CD4-positive, alpha-beta T cell treated with Interleukin-17A for 4 hours (primary cell): ENCODE measurements at regions not wholly inside any gene's neighbourhood (a gene's known extent, or its start where the extent isn't known, plus 50 kb on each side); places are given as distances from the start of the nearest gene placed in this dataset.

Experiments
- DNase-seq: peaks from one replicate; pipeline ENCODE4 v3.0.0-alpha.2; 2020; ENCODE audit warnings: mixed read lengths

- no peak for DNase-seq
Measured at GRCh38 chr20:1710484-1710883, 52.9 kb upstream of the SIRPG start.

GRCh38 chr20:1707588-1708449, 50.2 kb upstream of the SIRPG start:
- DNase-seq, result peak; percentile 43
